ENCODE measurements at regions not wholly inside any gene's neighbourhood (a gene's known extent, or its start where the extent isn't known, plus 50 kb on each side); places are given as distances from the start of the nearest gene placed in this dataset.

DNA sequence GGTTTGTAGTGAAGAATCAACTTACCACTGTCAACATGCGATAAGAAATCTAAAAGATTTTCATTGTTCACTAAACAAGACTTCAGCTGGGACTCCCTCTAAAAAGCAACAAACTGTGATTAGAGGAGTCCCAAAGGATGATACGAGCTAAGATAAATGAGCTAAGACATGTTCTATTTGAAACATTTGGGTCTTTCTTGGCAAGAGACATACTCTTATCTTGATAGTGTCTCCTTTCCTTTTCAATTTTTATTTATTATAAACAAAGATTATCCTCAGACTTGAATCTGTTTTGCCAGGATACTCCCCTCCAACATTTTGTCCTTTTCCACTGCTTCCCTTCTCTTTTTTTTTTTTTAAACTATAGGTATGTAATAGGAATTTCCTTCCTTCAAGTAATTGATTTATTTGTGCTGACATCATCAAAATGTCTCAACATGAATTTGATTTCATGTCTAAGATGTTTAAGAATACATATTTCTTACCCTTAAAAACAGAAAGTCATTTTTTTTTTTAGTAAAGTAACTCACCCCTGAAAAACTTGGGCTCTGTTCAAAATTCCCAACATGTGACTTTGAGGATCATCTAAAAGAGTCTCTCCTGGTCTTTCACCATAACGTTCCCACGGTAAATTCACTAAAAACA lies 158.4 kb upstream of the NRP1 start:
- no peak overlapping the region for H2BK12ac ChIP-seq (ENCODE audit: low read depth, low read length)
- H3K4ac ChIP-seq (replicated peaks; ENCODE audit: insufficient read length, low read depth, low read length): no peak overlapping the region
- no peak overlapping the region for H3K23ac ChIP-seq (ENCODE audit: insufficient read length)
- H3K18ac ChIP-seq (ENCODE audit: extremely low read depth, low read length): no peak overlapping the region
- H3K4me1 ChIP-seq (replicated peaks in 1 of 4; ENCODE audit: control insufficient read depth in 3 of 4, insufficient read depth in 4 of 4, low read length in 3 of 4): no peaks in the 10 kb centered on the region; a peak in 1 of 7 replicates
- H4K5ac ChIP-seq (ENCODE audit: insufficient read length, low read depth, low read length): no peak overlapping the region
- no peaks in the 10 kb centered on the region for H3K79me2 ChIP-seq (ENCODE audit: control insufficient read depth in 1 of 2, insufficient read depth in 2 of 2, low read length in 2 of 2)
- no peak for DNase-seq (ENCODE audit: low read depth in 1 of 2, low spot score in 2 of 2)
- no peak overlapping the region for H3K4me2 ChIP-seq (ENCODE audit: insufficient read depth in 1 of 2, low read depth in 2 of 2, low read length in 2 of 2)
- no peak overlapping the region for H4K91ac ChIP-seq (replicated peaks; ENCODE audit: insufficient read length, low read length)
- no peak overlapping the region for H2AFZ ChIP-seq (ENCODE audit: low read length)
- H4K8ac ChIP-seq (ENCODE audit: extremely low read depth, insufficient read depth, low read length): no peak overlapping the region
- H2BK20ac ChIP-seq (ENCODE audit: low read length): no peak overlapping the region
- H2BK15ac ChIP-seq (ENCODE audit: low read length): no peak overlapping the region
- no peaks in the 10 kb centered on the region for H3K23me2 ChIP-seq (ENCODE audit: low read depth, low read length)
- H3K36me3 ChIP-seq (ENCODE audit: control insufficient read depth in 2 of 4, insufficient read depth in 4 of 4, low read length in 3 of 4): no peaks in the 10 kb centered on the region
- H3K9me3 ChIP-seq (ENCODE audit: insufficient read depth in 2 of 2, low read depth in 1 of 2, low read length in 1 of 2): no peaks in the 10 kb centered on the region
- H3K27ac ChIP-seq (ENCODE audit: low read depth, low read length): no peak overlapping the region
- no peak overlapping the region for H3K9ac ChIP-seq (replicated peaks in 1 of 4; ENCODE audit: extremely low read depth in 1 of 4, low read depth in 3 of 4, low read length in 3 of 4)
- H3K56ac ChIP-seq (replicated peaks; ENCODE audit: insufficient read length, low read depth, low read length): no peak overlapping the region
- no peaks in the 10 kb centered on the region for H4K20me1 ChIP-seq (replicated peaks in 1 of 2; ENCODE audit: control insufficient read depth in 1 of 2, insufficient read depth in 2 of 2, low read length in 2 of 2)
- no peaks in the 10 kb centered on the region for H3K79me1 ChIP-seq (ENCODE audit: low read depth, low read length)
- H3K4me3 ChIP-seq (ENCODE audit: extremely low read depth in 1 of 4, insufficient read depth in 2 of 4, low read depth in 3 of 4, low read length in 4 of 4): no peak overlapping the region
- FAIRE-seq: no peak
- ChIA-PET POLR2A (ENCODE audit: partially characterized antibody) (interaction anchor here (1.4 kb wide), 1 partner anchor 8 kb away, joined by 5 read pairs; no protein-coding TSS in a partner anchor), CTCF (ENCODE audit: partially characterized antibody) (no interaction called here)
- H3K27me3 ChIP-seq (replicated peaks in 1 of 4; ENCODE audit: control insufficient read depth in 3 of 4, extremely low read depth in 1 of 4, insufficient read depth in 3 of 4, low read length in 3 of 4): no peaks in the 10 kb centered on the region
- no peak overlapping the region for H3K14ac ChIP-seq (ENCODE audit: insufficient read length)
- TF ChIP-seq NRF1 (IDR thresholded peaks at IDR 0.05; ENCODE audit: low read depth, low read length) (no peak), TAF1 (IDR thresholded peaks at IDR 0.05; ENCODE audit: low read depth, low read length) (no peak), TEAD4 (IDR thresholded peaks at IDR 0.05; ENCODE audit: low read depth, low read length) (no peak), GABPA (IDR thresholded peaks at IDR 0.05; ENCODE audit: borderline replicate concordance, insufficient read depth, low read length) (no peak), MAFK (IDR thresholded peaks at IDR 0.05; ENCODE audit: low read depth, low read length) (peak; percentile 79; the same call in 1 of the 2 replicates), SIRT6 (IDR thresholded peaks at IDR 0.05; ENCODE audit: low read length) (no peak), CHD2 (IDR thresholded peaks at IDR 0.05; ENCODE audit: low read length) (no peak), RNF2 (IDR thresholded peaks at IDR 0.05; ENCODE audit: borderline replicate concordance, low read depth, low read length, missing control alignments, poor library complexity, severe bottlenecking) (no peak)
- TF ChIP-seq, protein P1, sequence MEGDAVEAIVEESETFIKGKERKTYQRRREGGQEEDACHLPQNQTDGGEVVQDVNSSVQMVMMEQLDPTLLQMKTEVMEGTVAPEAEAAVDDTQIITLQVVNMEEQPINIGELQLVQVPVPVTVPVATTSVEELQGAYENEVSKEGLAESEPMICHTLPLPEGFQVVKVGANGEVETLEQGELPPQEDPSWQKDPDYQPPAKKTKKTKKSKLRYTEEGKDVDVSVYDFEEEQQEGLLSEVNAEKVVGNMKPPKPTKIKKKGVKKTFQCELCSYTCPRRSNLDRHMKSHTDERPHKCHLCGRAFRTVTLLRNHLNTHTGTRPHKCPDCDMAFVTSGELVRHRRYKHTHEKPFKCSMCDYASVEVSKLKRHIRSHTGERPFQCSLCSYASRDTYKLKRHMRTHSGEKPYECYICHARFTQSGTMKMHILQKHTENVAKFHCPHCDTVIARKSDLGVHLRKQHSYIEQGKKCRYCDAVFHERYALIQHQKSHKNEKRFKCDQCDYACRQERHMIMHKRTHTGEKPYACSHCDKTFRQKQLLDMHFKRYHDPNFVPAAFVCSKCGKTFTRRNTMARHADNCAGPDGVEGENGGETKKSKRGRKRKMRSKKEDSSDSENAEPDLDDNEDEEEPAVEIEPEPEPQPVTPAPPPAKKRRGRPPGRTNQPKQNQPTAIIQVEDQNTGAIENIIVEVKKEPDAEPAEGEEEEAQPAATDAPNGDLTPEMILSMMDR (IDR thresholded peaks at IDR 0.05; ENCODE audit: control extremely low read depth in 1 of 3, insufficient read depth in 1 of 3, low read depth in 1 of 3, low read length in 3 of 3): no peak
- 93% methylated on average over 4 of the region's 4 CpGs; no CpG with 5 or more reads in 1 of the 2 experiments for WGBS, 2 experiments (ENCODE audit: extremely low coverage in 1 of 2, insufficient coverage in 1 of 2, insufficient read length in 1 of 2, insufficient replicate concordance in 2 of 2, low coverage in 1 of 2, low lambda C conversion rate in 2 of 2, missing lambda C conversion rate in 1 of 2)
- H2AK5ac ChIP-seq (ENCODE audit: low read depth, low read length): no peak overlapping the region
- no peak overlapping the region for H2BK120ac ChIP-seq (replicated peaks; ENCODE audit: low read depth, low read length)
- no peak overlapping the region for H2BK5ac ChIP-seq (ENCODE audit: low read depth, low read length)

Measured in H1 (cell line).